Parathyroid adenoma (tissue), 2 donors: ENCODE measurements at regions not wholly inside any gene's neighbourhood (a gene's known extent, or its start where the extent isn't known, plus 50 kb on each side); places are given as distances from the start of the nearest gene placed in this dataset.

Experiments
- H2AFZ ChIP-seq: fragments of 300-600 bp; sonication (generic); one replicate; pipeline ENCODE4 v1.7.0; 2017; ENCODE audit warnings: antibody characterized with exemption, mild to moderate bottlenecking
- H3K27ac ChIP-seq: fragments of 300-600 bp; sonication (generic); one replicate; pipeline ENCODE4 v1.7.0; 2017
- H3K27me3 ChIP-seq: fragments of 300-600 bp; sonication (generic); one replicate; pipeline ENCODE4 v1.7.0; 2017; ENCODE audit warnings: low read length; ENCODE audit not compliant: control insufficient read depth, insufficient read depth
- H3K36me3 ChIP-seq: fragments of 300-600 bp; sonication (generic); one replicate; pipeline ENCODE4 v1.7.0; 2017; ENCODE audit warnings: low read length; ENCODE audit not compliant: control insufficient read depth, insufficient read depth
- H3K4me1 ChIP-seq: fragments of 300-600 bp; sonication (generic); one replicate; pipeline ENCODE4 v1.7.0; 2017; ENCODE audit warnings: control low read depth
- H3K4me2 ChIP-seq: fragments of 300-600 bp; sonication (generic); one replicate; pipeline ENCODE4 v1.7.0; 2017; ENCODE audit warnings: low read length
- H3K4me3 ChIP-seq: fragments of 300-600 bp; sonication (generic); one replicate; pipeline ENCODE4 v1.7.0; 2017; ENCODE audit warnings: low read depth, low read length
- H3K79me2 ChIP-seq: fragments of 300-600 bp; sonication (generic); one replicate; pipeline ENCODE4 v1.7.0; 2017; ENCODE audit warnings: control low read depth
- H3K9ac ChIP-seq: fragments of 300-600 bp; sonication (generic); one replicate; pipeline ENCODE4 v1.7.0; 2017; ENCODE audit warnings: mild to moderate bottlenecking
- H3K9me3 ChIP-seq: fragments of 300-600 bp; sonication (generic); one replicate; pipeline ENCODE4 v1.7.0; 2017; ENCODE audit warnings: low read length; ENCODE audit not compliant: control insufficient read depth
- CTCF ChIP-seq: fragments of 300-600 bp; sonication (generic); IDR thresholded peaks from one replicate; pipeline ENCODE4 v1.7.0; 2017; ENCODE audit warnings: antibody characterized with exemption, mild to moderate bottlenecking
- donor health status: primary hyperparathyroidism.

- H3K4me2 ChIP-seq: no peak overlapping the region
- H3K4me1 ChIP-seq: no peaks in the 10 kb centered on the region
- H3K9ac ChIP-seq: no peak overlapping the region
- no peaks in the 10 kb centered on the region for H3K27me3 ChIP-seq
- H3K27ac ChIP-seq: no peak overlapping the region
- no peak overlapping the region for H2AFZ ChIP-seq
- H3K79me2 ChIP-seq: no peaks in the 10 kb centered on the region
- H3K36me3 ChIP-seq: no peaks in the 10 kb centered on the region
- H3K9me3 ChIP-seq: no peaks in the 10 kb centered on the region
- no peak for TF ChIP-seq CTCF
- no peak overlapping the region for H3K4me3 ChIP-seq
These were observed 54.6 kb upstream of the CADM2 start for GRCh38 chr3:84904212-84904611.

GRCh38 chr3:84904816-84905555, 53.8 kb upstream of the CADM2 start:
- no peaks in the 10 kb centered on the region for H3K9me3 ChIP-seq
- TF ChIP-seq CTCF: no peak
- H3K4me1 ChIP-seq: no peaks in the 10 kb centered on the region
- no peaks in the 10 kb centered on the region for H3K79me2 ChIP-seq
- no peak overlapping the region for H2AFZ ChIP-seq
- no peak overlapping the region for H3K4me3 ChIP-seq
- no peaks in the 10 kb centered on the region for H3K27me3 ChIP-seq
- H3K36me3 ChIP-seq: no peaks in the 10 kb centered on the region
- H3K4me2 ChIP-seq: no peak overlapping the region
- no peak overlapping the region for H3K9ac ChIP-seq
- H3K27ac ChIP-seq: no peak overlapping the region

- Histone ChIP-seq H3K4me1 (no peaks in the 10 kb centered on the region), H3K27me3 (no peaks in the 10 kb centered on the region), H3K36me3 (no peaks in the 10 kb centered on the region), H3K4me2 (no peak overlapping the region), H3K9me3 (no peaks in the 10 kb centered on the region), H2AFZ (no peak overlapping the region), H3K79me2 (no peaks in the 10 kb centered on the region), H3K4me3 (no peak overlapping the region), H3K27ac (no peak overlapping the region), H3K9ac (no peak overlapping the region)
- TF ChIP-seq CTCF: no peak
These were observed 53.3 kb upstream of the CADM2 start for GRCh38 chr3:84905556-84905920.

- H3K4me2 ChIP-seq: no peak overlapping the region
- no peaks in the 10 kb centered on the region for H3K36me3 ChIP-seq
- no peak for TF ChIP-seq CTCF
- H3K4me1 ChIP-seq: no peaks in the 10 kb centered on the region
- H3K4me3 ChIP-seq: no peak overlapping the region
- no peak overlapping the region for H3K9ac ChIP-seq
- no peaks in the 10 kb centered on the region for H3K27me3 ChIP-seq
- H2AFZ ChIP-seq: no peak overlapping the region
- H3K9me3 ChIP-seq: no peaks in the 10 kb centered on the region
- H3K27ac ChIP-seq: no peak overlapping the region
- no peaks in the 10 kb centered on the region for H3K79me2 ChIP-seq
These were observed 52.7 kb upstream of the CADM2 start for GRCh38 chr3:84906065-84906464.
